ENCODE measurements at regions not wholly inside any gene's neighbourhood (a gene's known extent, or its start where the extent isn't known, plus 50 kb on each side); places are given as distances from the start of the nearest gene placed in this dataset.

DNA sequence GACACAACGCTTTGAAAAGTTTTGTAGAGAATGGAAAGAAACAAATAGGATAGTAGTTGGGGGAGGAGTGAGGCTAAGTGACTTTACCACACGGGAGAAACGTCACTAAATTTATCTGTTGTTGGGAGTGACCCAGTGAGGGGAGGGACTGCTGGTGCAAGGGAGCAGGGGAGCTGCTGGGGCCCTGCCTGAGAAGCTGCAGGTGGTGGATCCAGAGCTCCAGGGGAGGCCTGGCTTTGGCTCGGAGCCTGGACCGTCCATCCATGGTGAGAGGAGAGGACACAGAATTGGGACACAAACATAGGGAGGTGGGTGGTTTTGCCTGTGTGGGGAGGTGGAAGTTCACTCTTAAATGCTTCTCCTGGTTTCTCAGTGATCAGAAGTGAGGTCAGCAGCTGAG lies 107.6 kb downstream of the GOSR1 start:
- no peak for TF ChIP-seq CTCF (IDR thresholded peaks at IDR 0.05)
- no peak for TF ChIP-seq POLR2AphosphoS5 (IDR thresholded peaks at IDR 0.05)
- TF ChIP-seq POLR2A (IDR thresholded peaks at IDR 0.05) = no peak
- TF ChIP-seq EP300 (IDR thresholded peaks at IDR 0.05) = no peak

All from stomach (tissue), 4 donors.